Gastrocnemius medialis (tissue), 4 donors: ENCODE measurements at regions not wholly inside any gene's neighbourhood (a gene's known extent, or its start where the extent isn't known, plus 50 kb on each side); places are given as distances from the start of the nearest gene placed in this dataset.

Source experiments
- CTCF ChIP-seq, 5 experiments: fragments of 450-650 bp in 3 of 5; fragments of 200-600 bp in 2 of 5; sonication (generic) in 2 of 5; IDR thresholded peaks in 4 of 5; conservative IDR thresholded peaks in 1 of 5; 1 replicate in 4 of 5; 2 replicates in 1 of 5; pipeline ENCODE4 v1.5.1; 2016 to 2019; ENCODE audit warnings: antibody characterized with exemption in 5 of 5, mild to moderate bottlenecking in 3 of 5, moderate library complexity in 3 of 5
- POLR2A ChIP-seq, 2 donors: fragments of 450-650 bp; IDR thresholded peaks; one replicate each; pipeline ENCODE4 v1.6.1; 2017; ENCODE audit warnings: antibody characterized with exemption in 2 of 2, mild to moderate bottlenecking in 2 of 2, moderate library complexity in 2 of 2

- TF ChIP-seq POLR2A (IDR thresholded peaks at IDR 0.05): no peak
- TF ChIP-seq CTCF (IDR thresholded peaks at IDR 0.05 in 4 of 5, conservative IDR thresholded peaks at IDR 0.05 in 1 of 5): no peak
Measured at GRCh38 chr6:144876689-144877088, 591.6 kb downstream of the UTRN start.
